ENCODE measurements at regions not wholly inside any gene's neighbourhood (a gene's known extent, or its start where the extent isn't known, plus 50 kb on each side); places are given as distances from the start of the nearest gene placed in this dataset.

GRCh38 chr7:155360495-155361345 lies 63.0 kb downstream of the INSIG1 start:
- FAIRE-seq (no peak), DNase-seq (ENCODE audit: insufficient read length) (no peak)
- no peak for TF ChIP-seq POLR2AphosphoS5 (IDR thresholded peaks at IDR 0.05; ENCODE audit: low read depth, low read length)

- TF ChIP-seq POLR2A (IDR thresholded peaks at IDR 0.05; ENCODE audit: low read depth, low read length) (no peak), TAF1 (IDR thresholded peaks at IDR 0.05; ENCODE audit: borderline replicate concordance, low read depth, low read length) (no peak), POLR2AphosphoS5 (IDR thresholded peaks at IDR 0.05; ENCODE audit: low read depth, low read length) (no peak)
- DNase-seq (ENCODE audit: insufficient read length) (no peak), FAIRE-seq (no peak)
Observed at GRCh38 chr7:155361346-155361680, 63.6 kb downstream of the INSIG1 start.

GRCh38 chr7:155361947-155362346 lies 64.3 kb downstream of the INSIG1 start:
- FAIRE-seq, result no peak
- no peak for DNase-seq (ENCODE audit: insufficient read length)
- no peak for TF ChIP-seq POLR2AphosphoS5 (IDR thresholded peaks at IDR 0.05; ENCODE audit: low read depth, low read length)
- no peak for TF ChIP-seq POLR2A (IDR thresholded peaks at IDR 0.05; ENCODE audit: low read depth, low read length)
- no peak for TF ChIP-seq TAF1 (IDR thresholded peaks at IDR 0.05; ENCODE audit: borderline replicate concordance, low read depth, low read length)

DNA sequence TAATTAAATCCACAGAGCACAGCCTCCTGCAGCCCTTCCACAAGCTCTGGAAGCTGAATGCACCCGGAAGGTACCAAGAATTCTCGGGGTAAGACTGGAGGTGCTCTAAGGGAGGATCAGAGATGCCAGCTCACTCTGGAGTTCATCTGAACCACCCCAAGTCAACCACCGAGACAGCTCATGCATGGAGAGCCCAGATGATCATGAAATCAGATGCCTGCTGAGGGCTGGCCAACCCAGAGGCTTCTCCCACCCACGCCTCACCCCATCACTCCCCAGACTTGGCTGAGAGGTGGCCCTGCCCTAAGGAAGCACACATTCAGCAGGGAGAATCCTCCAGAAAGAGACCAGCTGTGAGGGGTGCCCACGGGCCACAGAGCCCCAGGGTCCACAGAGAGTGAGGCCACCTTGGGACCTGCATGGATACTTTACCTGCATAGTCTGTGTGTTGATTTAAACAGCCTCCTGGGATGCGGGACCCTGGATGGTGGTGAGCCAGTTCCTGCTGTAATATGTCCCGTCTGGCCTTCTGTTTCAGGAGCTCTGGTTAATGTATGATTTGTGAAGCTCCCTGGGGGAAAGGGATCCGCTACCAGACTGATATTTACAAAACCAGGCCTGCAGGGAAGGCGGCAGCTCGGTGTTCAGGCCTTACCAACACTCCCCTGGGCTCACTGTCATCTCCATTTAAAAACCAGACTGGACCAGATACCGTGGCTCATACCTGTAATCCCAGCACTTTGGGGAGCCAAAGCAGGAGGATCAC lies 64.9 kb downstream of the INSIG1 start:
- TF ChIP-seq POLR2A (IDR thresholded peaks at IDR 0.05; ENCODE audit: low read depth, low read length) (no peak), POLR2AphosphoS5 (IDR thresholded peaks at IDR 0.05; ENCODE audit: low read depth, low read length) (no peak), TAF1 (IDR thresholded peaks at IDR 0.05; ENCODE audit: borderline replicate concordance, low read depth, low read length) (no peak)
- FAIRE-seq (no peak), DNase-seq (ENCODE audit: insufficient read length) (no peak)

DNA sequence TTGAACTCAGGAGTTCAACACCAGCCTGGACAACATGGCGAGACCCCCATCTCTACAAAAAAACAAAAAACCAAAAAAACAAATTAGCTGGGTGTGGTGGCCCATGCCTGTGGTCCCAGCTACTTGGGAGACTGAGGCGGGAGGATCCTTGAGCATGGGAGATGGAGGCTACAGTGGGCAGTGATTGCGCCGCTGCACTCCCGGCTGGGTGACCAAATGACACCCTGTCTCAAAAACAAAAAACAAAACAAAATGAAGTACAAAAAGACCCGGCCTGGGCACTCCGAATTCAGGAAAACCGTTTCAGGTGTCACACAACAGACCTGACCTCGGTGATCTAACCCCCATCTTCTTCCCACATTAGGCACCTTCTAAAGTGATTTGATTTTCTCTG lies 65.5 kb downstream of the INSIG1 start:
- FAIRE-seq, result no peak
- no peak for DNase-seq (ENCODE audit: insufficient read length)

GRCh38 chr7:155363852-155364600 lies 66.3 kb downstream of the INSIG1 start:
- no peak for FAIRE-seq
- TF ChIP-seq POLR2A (IDR thresholded peaks at IDR 0.05; ENCODE audit: low read depth, low read length) (no peak), POLR2AphosphoS5 (IDR thresholded peaks at IDR 0.05; ENCODE audit: low read depth, low read length) (no peak), TAF1 (IDR thresholded peaks at IDR 0.05; ENCODE audit: borderline replicate concordance, low read depth, low read length) (no peak)
- no peak for DNase-seq (ENCODE audit: insufficient read length)

More for the DNA sequence above, 65.5 kb downstream of the INSIG1 start:
- TF ChIP-seq TAF1 (IDR thresholded peaks at IDR 0.05; ENCODE audit: borderline replicate concordance, low read depth, low read length) (no peak), POLR2A (IDR thresholded peaks at IDR 0.05; ENCODE audit: low read depth, low read length) (no peak), POLR2AphosphoS5 (IDR thresholded peaks at IDR 0.05; ENCODE audit: low read depth, low read length) (no peak)

DNA sequence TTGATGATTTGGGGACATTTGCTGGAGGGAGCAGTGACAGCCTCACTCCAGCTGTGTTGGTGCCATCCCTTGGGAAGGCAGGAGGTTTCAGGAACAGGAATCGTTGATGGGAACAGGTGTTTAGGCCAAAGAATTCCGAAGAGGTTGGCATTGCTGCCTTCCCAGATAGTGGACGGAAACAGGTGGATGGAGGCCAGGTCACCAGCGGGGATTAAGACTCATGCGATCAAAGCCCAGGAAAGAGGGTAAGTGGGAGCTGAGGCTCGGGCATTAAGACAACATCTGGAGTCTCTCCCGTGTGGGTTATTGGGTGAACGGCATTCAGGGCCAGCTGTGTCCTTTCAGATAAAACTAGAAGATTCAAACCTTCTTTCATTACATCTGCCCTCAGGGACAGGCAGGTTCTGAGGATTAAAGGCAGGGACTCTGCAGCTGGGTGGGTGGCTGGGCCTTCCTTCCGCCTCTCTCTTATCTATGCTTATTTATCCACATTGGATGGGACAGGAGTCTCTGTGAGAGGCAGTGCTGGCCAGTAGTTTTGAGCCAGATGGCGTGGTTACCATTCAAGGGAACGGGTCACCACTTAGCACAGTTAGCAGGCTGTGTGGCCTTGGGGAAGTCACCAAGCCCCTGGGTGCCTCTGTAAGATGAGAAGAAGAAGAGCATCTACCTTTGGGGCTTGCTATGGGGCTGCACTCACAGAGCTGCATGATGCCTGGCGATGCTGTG lies 67.6 kb downstream of the INSIG1 start:
- TF ChIP-seq POLR2AphosphoS5 (IDR thresholded peaks at IDR 0.05; ENCODE audit: low read depth, low read length), result no peak
- no peak for TF ChIP-seq TAF1 (IDR thresholded peaks at IDR 0.05; ENCODE audit: borderline replicate concordance, low read depth, low read length)
- no peak for TF ChIP-seq POLR2A (IDR thresholded peaks at IDR 0.05; ENCODE audit: low read depth, low read length)
- no peak for DNase-seq (ENCODE audit: insufficient read length)
- FAIRE-seq, result no peak

DNA sequence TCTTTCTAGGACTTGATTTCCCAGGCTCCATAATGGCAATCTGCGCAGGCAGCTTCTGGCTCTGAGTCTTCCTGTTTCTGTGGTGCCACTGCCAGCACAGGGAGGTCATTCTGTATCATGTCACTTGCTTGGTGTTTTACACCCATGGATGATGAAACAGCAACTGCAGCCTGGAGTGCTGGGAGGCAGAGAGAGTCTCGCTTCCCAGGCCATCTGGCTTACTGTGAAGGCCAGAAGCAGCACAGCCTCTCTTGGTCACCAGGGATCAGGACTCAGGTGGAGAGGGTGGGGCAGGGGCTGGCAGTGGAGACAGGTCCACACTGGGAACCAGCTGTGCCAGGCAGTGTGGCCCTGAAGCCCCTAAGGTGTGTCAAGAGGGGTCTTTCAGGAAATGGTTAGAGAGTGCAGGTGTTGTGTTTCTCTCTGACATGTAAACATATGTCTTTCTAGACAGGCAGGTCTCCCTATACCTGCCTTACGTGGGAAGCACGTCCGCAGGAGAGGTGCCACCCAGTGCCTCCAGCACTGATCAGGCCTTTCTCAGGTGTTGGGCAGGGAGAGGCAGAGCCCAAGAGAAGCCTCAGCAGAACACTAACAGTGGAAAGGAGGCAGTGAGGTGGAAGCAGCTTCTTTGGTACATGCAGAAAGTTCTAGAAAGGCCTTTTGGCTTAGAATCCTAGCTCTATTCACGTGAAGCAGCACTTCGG lies 71.4 kb downstream of the INSIG1 start:
- TF ChIP-seq POLR2AphosphoS5 (IDR thresholded peaks at IDR 0.05; ENCODE audit: low read depth, low read length), result no peak

GRCh38 chr7:155369766-155370165 lies 72.1 kb downstream of the INSIG1 start:
- FAIRE-seq, result no peak

More for the DNA sequence above, 71.4 kb downstream of the INSIG1 start:
- FAIRE-seq (no peak), DNase-seq (ENCODE audit: insufficient read length) (no peak)

DNA sequence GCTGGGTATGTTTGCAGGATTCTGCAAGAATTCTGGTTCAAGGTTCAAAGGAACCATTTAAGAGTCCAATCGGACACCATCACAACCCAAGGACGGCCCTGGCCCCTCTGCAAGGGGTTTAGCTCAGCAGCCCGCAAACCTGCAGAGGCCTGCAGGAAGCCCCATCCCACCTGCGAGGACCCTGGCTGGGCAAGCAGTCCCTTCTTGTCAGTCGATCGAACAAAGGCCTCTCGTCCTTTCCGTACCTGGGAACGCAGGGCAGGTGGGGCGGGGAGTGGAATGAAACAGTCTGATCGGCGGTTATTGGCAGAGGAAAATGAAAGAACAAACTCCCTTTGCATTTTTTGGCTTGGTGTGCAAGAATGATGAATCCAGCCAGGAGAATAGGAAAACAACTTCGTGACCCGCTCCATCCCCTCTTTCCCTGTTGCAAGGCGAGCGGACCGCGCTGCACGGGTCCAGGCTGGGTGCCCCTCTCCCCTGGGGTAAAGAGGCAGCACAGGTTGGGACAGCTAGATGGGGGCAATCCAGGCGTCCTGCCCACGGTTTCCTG lies 73.7 kb downstream of the INSIG1 start:
- DNase-seq (ENCODE audit: insufficient read length) (no peak), FAIRE-seq (no peak)
- TF ChIP-seq TAF1 (IDR thresholded peaks at IDR 0.05; ENCODE audit: borderline replicate concordance, low read depth, low read length), result no peak
- no peak for TF ChIP-seq POLR2AphosphoS5 (IDR thresholded peaks at IDR 0.05; ENCODE audit: low read depth, low read length)
- no peak for TF ChIP-seq POLR2A (IDR thresholded peaks at IDR 0.05; ENCODE audit: low read depth, low read length)

More at GRCh38 chr7:155369766-155370165, 72.1 kb downstream of the INSIG1 start:
- TF ChIP-seq TAF1 (IDR thresholded peaks at IDR 0.05; ENCODE audit: borderline replicate concordance, low read depth, low read length) (no peak), POLR2A (IDR thresholded peaks at IDR 0.05; ENCODE audit: low read depth, low read length) (no peak), POLR2AphosphoS5 (IDR thresholded peaks at IDR 0.05; ENCODE audit: low read depth, low read length) (no peak)
- no peak for DNase-seq (ENCODE audit: insufficient read length)

Data from GM12892 (cell line).